HG03565 (cell line): ENCODE measurements at regions not wholly inside any gene's neighbourhood (a gene's known extent, or its start where the extent isn't known, plus 50 kb on each side); places are given as distances from the start of the nearest gene placed in this dataset.

ENCODE experiments used
- ATAC-seq: cut with Tn5 transposase; IDR thresholded peaks from one replicate; pipeline ENCODE4 v1.9.1; 2021; ENCODE audit warnings: mild to moderate bottlenecking, moderate library complexity; ENCODE audit not compliant: unreplicated experiment

GRCh38 chr12:100675432-100675831 is 101.9 kb downstream of the GAS2L3 start:
- no peak for ATAC-seq

- no peak for ATAC-seq
These were observed 107.6 kb downstream of the GAS2L3 start for GRCh38 chr12:100681074-100681473.

GRCh38 chr12:100682178-100682577 is 108.7 kb downstream of the GAS2L3 start:
- ATAC-seq: no peak

GRCh38 chr12:100687686-100688085 is 106.9 kb upstream of the ANO4 start:
- ATAC-seq: no peak

GRCh38 chr12:100688451-100688864 is 106.1 kb upstream of the ANO4 start:
- ATAC-seq: no peak

- no peak for ATAC-seq
These were observed 102.1 kb upstream of the ANO4 start for GRCh38 chr12:100692502-100692901.

GRCh38 chr12:100698518-100698917 is 96.1 kb upstream of the ANO4 start:
- no peak for ATAC-seq

GRCh38 chr12:100699209-100699608 is 95.4 kb upstream of the ANO4 start:
- no peak for ATAC-seq

GRCh38 chr12:100703337-100703736 is 91.2 kb upstream of the ANO4 start:
- ATAC-seq: no peak

GRCh38 chr12:100703868-100704267 is 90.7 kb upstream of the ANO4 start:
- ATAC-seq: no peak

- ATAC-seq: no peak
These were observed 88.5 kb upstream of the ANO4 start for GRCh38 chr12:100706033-100706432.

GRCh38 chr12:100708591-100708990 is 86.0 kb upstream of the ANO4 start:
- ATAC-seq: no peak

GRCh38 chr12:100715976-100716944 is 78.3 kb upstream of the ANO4 start:
- no peak for ATAC-seq

GRCh38 chr12:100716945-100717732 is 77.4 kb upstream of the ANO4 start:
- no peak for ATAC-seq

- no peak for ATAC-seq
These were observed 76.9 kb upstream of the ANO4 start for GRCh38 chr12:100717733-100718067.

GRCh38 chr12:100718187-100718586 is 76.4 kb upstream of the ANO4 start:
- no peak for ATAC-seq

- no peak for ATAC-seq
These were observed 74.4 kb upstream of the ANO4 start for GRCh38 chr12:100720016-100720654.

- ATAC-seq: no peak
These were observed 73.4 kb upstream of the ANO4 start for GRCh38 chr12:100721169-100721568.

GRCh38 chr12:100724071-100724470 is 70.5 kb upstream of the ANO4 start:
- no peak for ATAC-seq

- ATAC-seq: peak; percentile 86
These were observed 60.6 kb upstream of the ANO4 start for GRCh38 chr12:100733817-100734593.

GRCh38 chr12:100737168-100737567 is 57.4 kb upstream of the ANO4 start:
- ATAC-seq: no peak
